Activated CD4-positive, alpha-beta T cell treated with anti-CD3 and anti-CD28 coated beads for 48 hours (primary cell): ENCODE measurements at regions not wholly inside any gene's neighbourhood (a gene's known extent, or its start where the extent isn't known, plus 50 kb on each side); places are given as distances from the start of the nearest gene placed in this dataset.
"Not testable (repeated sequence)": the region's sequence is repeated elsewhere in the genome, so short reads cannot be mapped to it uniquely, and the experiment has no call there.

Source experiments
- DNase-seq: peaks from one replicate; pipeline ENCODE4 v3.0.0-alpha.2; 2020

DNA sequence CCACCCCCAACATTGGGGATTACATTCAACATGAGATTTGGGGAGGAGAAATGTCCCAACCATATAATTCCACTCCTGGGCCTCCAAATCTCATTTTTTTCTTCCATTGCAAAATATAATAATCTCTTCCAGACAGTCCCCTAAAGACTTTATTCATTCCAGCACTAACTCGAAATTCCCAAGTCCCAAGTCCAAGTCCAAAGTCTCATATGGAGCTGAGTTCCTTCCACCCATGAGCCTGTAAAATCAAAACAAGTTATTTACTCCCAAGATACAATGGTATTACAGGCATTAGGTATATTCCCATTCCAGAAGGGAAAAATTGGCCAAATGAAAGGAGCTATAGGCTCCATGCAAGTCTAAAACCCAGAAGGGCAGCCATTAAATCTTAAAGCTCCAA, 56.7 kb downstream of the P2RY1 start:
- DNase-seq, result no peak

DNA sequence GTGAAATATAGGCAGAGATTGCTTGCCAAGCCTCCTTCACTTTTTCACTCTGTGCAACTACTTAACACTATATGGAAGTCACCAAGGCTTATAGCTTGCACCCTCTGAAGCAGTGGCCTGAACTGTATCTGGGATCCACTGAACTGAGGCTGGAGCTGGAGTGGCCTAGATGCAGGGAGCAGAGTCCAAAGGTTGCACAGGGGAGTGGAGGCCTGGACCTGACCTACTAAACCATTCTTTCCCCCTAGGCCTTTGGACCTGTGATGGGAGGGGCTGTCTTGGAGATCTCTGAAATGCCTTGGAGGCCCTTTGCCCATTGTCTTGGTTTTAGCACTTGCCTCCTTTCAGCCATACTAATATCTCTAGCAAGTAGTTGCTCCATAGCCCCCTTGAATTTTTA, 57.5 kb downstream of the P2RY1 start:
- no peak for DNase-seq

DNA sequence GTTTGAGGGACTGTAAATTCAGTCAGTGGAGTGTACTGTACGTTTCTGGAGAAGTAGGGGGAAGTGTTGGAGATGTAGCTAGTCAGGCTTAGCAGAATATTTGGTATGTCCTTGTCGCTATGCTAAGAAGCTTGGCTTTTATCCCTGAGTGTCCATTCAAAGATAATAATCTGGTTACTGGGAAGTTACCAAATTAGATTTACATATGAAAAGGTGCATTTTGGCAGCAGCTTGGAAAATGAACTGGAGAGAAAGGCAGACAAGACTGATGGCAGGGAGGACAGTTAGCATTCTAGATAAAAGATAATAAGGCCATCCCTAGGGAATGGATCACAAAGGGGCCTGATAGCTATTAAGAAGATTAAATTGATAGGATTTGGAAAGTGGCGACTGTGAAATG, 58.7 kb downstream of the P2RY1 start:
- no peak for DNase-seq

DNA sequence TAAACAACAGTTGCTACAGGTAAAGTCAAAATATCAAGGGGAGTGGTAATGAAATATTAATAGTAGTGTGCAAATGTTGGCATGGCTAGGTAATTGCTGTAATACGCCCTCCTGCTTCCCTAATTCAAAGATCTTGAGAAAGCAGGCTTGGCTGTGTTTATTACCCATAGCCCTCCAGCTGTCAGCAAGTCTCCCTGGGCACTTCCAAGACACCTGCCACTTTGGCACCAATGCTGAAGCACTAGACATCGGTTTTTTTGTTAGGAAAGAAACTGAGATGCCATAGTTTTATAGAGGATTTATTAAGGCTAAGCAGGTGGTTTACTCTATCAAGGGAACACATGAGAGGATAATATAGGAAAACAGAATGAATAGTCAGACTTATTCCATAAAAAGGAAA, 64.4 kb downstream of the P2RY1 start:
- no peak for DNase-seq

DNA sequence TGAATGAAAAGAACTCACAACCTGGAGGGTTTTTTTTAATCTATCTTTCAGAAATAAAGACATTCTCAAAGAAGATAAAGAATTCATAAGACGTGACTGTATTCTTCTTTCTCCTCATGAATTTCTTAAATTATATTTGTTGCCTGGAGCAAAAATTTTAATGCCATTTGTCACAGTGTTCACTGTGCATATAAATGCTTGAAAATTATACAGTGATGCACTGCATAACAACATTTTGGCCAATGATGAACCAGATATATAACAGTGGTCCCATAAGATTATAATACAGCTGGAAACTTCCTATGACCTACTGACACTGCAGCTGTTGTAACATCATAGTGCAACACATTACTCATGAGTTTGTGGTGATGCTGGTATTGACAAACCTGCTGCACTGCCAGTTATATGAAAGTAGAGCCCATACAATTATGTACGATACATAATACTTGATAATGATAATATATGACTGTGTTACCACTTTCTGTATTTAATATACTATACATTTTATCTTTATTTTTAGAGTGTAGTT, 67.3 kb downstream of the P2RY1 start:
- DNase-seq, result no peak

DNA sequence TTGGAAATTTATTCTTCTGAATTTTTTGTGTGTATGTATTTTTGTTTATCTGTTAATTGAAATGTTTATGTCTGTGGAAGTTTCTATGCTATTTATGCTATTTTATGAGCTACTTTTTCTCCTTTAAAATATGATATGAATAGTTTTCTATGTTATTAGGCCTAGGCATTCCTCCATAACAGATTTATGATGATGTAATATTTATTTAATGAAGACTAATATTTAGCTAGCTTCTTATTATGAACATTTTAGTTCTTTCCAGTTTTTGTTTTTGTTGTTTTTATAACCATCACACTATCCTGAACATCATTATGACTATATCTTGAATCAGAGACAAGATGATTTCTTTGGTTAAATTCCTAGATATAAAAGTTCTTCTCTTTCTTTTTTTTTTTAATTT, 70.7 kb downstream of the P2RY1 start:
- no peak for DNase-seq

DNA sequence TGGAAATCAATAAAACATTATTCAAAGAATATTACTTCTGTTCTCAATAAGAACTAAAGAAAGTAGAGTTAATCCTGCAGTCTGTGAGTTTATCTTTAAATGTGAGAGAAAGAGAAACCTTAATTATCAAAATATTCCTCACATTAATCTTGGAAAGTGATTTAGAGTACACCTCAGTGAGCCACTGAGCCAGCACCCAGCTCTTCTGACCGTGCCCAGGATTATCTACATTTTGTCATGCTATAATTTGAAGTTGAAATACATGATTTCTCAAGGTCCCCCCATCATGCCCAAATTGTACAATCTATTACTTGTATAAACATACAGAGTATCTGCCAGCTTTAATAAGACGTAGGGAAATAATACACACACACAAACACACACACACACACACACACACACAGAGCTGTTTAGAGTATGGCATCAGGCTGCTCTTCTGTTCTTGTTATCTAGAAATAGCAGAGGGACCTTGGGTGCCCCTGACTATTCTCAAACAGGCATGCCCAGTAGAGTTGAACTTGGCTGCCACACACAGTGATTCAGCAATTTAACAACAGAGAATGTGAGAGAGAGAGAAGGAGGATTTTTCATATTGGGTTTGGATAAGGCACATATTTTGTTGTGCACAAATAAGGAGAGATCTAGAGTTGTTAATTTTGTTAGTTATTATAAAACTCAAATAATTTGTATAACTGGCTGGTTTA, 74.4 kb downstream of the P2RY1 start:
- no peak for DNase-seq

DNA sequence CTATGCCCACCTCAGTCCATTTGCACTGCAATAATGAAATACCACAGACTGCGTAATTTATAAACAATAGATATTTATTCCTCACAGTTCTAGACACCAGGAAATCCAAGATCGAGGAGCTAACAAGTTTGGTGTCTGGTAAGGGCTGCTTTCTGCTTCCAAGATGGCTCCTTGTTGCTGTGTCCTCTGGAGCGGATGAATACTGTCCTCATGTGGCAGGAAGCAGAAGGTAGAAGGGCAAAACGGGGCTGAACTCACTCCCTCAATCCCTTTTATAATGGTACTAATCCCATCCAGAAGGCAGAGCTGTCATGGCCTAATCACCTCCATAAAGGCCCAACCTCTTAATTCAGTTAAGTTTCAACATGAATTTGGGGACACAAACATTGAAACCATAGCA, 75.3 kb downstream of the P2RY1 start:
- DNase-seq, result no peak

DNA sequence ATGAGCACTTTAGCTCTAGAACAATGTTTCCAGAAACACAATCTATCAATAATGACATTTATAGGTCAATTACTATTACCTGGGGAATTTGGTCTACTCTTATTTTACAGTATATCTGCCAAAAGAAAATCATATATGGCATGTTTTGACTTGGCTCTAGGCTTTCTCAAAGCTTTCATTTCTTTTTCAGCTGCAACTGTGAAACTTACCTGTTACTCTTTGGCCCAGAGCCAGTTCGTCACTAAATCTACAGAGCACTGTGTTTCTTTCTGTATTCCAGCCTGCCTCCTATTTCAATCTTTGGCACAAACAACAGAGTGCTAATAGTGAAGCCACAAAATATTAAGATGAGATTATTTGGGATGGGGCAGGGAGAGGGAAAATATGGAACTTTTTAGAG, 76.0 kb downstream of the P2RY1 start:
- DNase-seq, result no peak

DNA sequence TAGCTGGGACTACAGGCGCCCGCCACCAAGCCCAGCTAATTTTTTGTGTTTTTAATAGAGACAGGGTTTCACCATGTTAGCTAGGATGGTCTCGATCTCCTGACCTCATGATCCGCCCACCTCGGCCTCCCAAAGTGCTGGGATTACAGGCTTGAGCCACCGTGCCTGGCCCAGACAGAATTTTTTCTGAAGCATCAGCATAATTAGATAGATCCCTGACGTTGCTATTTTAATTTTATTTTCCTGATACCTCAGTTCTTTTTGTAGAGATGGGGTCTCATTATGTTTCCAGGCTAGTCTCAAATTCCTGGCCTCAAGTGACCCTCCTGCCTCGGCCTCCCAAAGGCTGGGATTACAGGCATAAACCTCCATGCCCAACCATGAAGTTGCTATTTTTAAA, 79.8 kb downstream of the P2RY1 start:
- DNase-seq, result not testable (repeated sequence)

DNA sequence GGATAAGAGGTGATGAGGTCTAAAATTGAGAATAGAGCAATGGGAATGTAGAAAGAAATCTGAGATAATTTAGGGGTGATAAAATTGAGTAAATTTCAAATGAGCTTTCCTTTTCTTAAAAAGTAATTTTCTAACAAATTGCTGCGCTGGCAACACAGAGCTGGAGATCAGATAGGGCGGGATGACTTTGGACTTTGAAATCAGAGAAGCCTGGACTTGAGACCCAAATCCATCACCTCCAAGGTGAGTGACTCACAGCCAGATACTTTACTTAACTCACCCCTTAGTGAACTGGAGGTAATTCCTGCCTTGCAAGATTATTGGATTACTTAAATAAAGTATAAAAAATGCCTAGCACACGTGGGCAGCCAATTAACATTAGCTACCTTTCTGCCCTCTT, 80.8 kb downstream of the P2RY1 start:
- no peak for DNase-seq

DNA sequence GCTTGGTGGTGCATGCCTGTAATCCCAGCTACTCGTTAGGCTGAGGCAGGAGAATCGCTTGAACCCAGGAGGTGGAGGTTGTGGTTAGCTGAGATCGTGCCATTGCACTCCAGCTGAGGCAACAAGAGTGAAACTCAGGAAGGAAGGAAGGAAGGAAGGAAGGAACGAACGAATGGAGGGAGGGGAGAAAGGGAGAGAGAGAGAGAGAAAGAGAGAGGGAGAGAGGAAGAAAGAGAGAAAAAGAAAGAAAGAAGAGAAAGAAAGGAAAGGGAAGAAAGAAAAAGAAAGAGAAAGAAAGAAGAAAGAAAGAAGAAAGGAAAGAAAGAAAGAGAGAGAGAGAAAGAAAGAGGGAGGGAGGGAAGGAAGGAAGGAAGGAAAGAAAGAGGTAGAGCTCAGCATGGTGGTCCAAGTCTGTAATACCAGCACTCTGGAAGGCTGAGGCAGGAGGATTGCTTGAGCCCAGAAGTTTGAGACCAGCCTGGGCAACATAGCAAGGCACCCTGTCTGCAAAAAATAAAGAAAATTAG, 81.9 kb downstream of the P2RY1 start:
- no peak for DNase-seq

DNA sequence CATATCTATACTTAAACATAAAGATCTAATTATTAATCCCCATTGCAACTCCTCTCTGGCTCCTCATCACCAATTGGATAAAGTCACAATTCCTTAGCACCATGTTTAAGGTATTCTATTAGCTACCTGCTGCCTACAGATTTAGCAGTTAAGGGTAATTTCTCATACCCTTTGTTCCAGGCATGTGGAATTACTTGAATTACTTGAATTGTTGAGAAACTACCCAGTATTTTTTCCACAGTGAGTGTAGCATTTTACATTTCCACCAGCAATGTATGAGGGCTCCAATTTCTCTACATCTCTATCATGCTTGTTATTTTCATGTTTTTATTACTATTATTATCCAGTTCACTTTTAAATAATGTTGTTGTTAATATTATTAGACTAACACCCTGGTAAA, 86.4 kb downstream of the P2RY1 start:
- DNase-seq, result no peak

DNA sequence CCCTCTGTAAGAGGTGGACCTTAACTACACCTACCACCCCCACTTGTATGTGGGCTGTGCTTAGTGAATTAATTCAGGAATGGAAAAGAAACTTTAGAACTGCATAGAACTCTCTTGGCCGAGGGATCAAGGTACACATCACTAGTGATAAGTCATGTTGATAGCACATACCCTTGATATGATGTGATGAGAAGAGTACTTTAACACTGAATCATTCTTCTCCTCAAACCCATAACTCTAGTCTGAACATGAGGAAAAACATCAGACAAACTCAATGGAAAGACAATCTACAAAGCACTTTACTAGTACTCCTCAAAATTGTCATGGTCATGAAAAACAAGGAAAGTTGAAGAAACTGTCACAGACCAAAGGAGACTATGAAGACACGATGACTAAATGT, 87.6 kb downstream of the P2RY1 start:
- no peak for DNase-seq

DNA sequence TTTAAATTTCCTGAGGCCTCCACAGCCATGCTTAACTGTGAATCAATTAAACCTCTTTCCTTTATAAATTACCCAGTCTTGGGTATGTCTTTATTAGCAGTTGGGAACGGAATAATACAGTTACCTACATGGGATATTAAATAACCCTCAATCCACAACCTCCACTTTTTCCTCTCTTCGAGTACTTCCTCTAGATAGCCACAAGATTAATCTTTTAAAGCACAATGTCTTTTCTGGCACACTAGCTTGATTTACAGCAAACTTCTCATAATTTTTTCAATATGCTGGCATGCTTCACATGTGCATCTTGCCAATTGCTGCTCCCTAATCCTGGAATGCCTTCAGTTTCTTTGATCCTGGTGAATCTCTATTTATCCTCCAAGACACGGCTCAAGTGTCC, 92.2 kb downstream of the P2RY1 start:
- no peak for DNase-seq

DNA sequence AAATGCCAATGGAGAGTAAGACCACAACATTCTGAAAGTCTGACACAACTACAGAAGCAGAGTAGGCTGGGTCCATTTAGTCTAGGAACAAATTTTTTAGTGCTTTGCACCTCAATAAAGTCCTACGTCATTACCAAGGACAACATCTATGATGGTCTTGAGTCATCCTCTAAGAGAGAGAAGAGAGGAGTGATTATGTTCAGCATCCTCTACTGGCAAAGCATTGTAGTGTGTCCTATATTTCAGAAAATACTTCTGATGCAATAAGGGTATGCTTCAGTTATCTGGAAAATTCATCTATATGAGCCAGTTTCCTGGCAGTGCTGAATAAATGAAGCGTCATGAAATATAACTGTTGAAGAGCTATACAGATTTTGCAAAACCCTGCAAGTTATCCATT, 95.6 kb downstream of the P2RY1 start:
- DNase-seq, result no peak

DNA sequence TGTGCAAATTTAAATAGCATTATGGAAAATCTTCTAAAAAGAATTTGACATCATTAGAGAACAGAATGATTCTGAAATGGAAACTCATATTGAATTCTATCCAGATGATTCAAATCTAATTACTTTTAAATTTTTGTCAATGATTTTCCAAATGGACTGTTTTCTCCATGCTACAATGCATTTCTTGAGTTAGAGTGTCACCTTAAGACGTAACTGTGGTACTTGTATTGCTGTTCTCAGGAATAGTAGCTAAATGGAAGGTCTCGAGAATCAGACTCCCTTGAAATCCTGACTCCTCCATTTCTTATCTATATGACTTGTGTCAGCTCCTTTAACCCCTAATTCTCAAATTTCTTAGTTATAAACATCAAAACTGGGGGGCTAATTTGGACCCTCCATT, 102.3 kb downstream of the P2RY1 start:
- DNase-seq, result no peak

DNA sequence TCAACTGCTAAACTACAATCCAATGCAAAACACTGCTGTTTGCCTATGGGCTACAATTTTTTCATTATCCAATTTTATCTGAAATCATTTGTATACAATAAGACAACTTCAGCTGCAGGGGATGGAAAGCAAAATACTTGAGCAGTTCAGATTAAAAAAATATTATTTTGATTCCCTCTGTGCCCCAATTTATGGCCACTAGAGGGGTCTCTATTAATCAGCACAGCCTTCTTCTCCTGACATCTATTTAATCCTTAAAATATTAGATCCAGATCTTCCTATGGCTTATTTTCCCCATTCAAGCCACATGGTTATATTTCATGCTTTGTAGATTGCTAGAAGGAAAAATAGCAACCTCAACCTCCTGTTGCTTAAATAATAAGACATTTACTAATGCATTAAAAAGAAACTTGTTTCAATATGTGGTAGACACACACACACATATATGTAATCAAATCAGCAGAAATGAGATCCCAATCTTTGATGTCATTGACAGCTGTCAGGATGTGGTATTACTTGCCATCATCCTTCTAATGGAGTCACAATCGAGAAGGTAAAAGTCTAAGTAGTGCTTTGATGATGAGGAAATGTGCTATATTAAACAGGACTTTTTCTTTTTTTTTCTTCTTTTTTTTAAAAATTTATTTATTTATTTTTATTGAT, 104.2 kb downstream of the P2RY1 start:
- no peak for DNase-seq

DNA sequence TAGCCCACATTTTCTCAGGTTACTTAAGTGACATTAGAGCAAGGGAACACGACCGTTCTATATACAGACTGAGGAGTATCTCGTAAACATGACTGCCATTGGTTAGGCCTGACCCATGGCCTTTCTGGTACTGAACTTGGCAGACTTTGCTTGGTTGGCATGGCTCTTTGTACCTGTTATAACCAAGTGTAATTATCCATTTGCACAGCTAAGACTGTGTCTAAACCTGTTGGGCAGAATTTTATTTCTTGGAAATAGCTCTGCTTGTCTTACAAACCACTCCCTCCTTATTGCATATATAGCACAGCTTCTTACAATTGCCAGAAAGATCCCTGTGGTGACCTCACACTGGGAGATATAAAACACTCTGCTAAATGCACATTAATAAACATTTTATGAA, 106.9 kb downstream of the P2RY1 start:
- no peak for DNase-seq

DNA sequence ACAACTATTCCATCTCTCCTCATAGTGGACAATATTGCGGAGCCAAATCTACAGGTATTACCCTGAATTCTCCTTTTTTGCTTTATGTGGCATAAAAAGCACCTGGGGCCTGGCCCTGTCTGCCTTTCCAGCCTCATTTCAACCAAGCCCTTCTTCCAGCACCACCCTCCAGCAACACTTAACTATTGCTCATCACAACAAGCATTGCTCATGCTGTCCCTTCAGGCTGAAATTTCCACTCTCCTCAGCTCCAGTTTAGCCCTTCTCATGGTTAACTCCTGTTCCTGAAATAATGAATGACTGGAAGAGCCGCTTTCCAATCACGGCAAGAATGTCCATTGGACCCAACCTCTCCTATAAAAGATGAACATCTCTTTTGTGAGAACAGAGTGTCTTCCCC, 107.4 kb downstream of the P2RY1 start:
- DNase-seq, result no peak

DNA sequence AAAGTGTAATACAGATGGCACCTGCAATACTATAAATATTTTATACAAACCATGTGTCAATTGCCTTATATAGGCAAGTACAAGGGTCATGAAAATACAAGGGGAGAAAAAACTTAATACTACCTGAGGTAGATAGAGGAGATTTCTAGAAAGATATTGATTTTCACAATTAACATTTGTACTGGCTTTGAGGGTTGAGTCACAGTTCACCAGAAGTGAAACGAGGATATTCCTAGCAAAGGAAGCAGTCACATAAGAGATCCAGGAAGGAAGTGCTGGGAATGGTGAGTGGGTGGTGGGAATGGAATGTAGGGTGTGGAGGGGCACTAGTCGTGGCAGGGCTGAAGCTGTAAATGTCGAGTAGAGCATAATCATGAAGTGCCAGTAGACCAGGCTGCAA, 108.7 kb downstream of the P2RY1 start:
- no peak for DNase-seq

DNA sequence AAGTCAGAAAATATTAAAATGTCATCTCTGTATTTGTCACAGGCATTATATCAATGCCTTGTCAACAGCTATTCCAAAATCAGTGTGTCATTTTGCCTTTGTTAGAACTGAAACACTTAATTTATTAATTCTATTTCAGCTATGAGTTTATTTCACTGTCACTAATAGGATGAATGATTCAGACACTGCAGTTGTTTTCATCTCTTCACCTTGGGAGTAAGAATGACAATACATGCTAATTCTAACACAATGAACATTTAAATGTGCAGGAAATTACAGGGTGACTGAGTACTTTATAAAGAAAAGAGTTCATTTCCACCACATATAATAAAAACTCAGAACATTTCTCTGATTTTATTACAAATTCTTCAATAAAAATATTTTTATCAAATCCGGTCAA, 109.7 kb downstream of the P2RY1 start:
- DNase-seq, result no peak

DNA sequence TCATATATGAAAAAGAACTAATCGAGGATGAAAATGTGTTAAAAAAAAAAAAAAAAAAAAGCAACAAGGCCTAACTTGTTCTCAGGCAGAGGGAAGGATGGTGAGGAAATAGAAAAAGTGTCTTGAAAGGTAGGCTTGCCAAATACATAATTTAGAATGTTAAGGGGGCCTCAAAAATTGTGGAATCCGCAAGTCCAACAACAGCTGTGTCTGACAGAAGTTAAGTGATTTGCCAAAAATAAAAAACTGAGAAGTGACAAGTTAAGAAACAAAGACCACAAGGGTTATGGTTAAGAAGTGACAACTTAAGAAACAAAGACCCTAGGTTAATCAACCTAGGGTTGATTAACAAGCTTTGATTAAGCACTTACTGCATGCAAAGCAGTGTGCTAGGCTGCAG, 110.6 kb downstream of the P2RY1 start:
- no peak for DNase-seq

DNA sequence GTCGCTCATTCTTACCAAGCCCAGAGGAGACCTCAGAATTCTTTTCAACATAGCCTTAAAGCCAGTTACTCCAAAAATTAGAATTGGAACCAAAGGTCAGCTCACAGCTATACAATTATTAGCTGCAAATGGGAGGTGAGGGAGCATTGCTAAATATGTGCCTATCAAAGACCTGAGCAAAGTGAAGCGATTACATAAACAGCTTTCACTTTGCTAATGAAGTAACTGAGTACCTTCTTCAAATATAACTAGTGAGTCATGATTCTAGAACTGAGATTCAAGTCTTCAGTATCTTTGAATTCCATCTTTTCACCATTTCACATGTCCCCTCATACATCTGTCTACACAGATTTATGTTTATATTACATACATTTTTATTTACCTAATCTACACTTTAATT, 122.6 kb downstream of the P2RY1 start:
- DNase-seq, result no peak

DNA sequence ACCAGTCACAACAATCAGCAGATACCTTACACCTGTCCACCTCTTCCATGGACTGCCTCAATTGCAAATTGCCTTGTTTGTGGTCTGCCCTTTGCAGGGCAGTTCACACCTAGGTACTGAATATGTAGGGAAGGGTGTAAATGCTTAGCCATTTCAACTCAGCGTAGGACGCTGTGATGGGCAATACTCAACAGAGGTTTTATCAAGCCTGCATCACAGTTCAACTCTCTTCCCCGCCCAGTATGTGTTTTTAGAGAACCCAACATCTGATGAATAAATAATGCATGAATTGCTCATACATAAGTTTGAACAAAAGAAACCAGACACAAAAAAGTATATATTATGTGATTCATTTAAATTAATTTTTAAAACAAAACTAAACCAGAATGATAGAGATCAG, 124.4 kb downstream of the P2RY1 start:
- no peak for DNase-seq
